Loucy (cell line): ENCODE measurements at regions not wholly inside any gene's neighbourhood (a gene's known extent, or its start where the extent isn't known, plus 50 kb on each side); places are given as distances from the start of the nearest gene placed in this dataset.

Experiments
- EZH2phosphoT487 ChIP-seq: fragments of 200-600 bp; IDR thresholded peaks from 2 replicates; pipeline ENCODE4 v1.6.1; 2018; ENCODE audit warnings: antibody characterized with exemption, mild to moderate bottlenecking, moderate library complexity, borderline replicate concordance
- TF ChIP-seq, protein P1 (sequence below): fragments of 200-600 bp; sonication (generic); conservative IDR thresholded peaks from 2 replicates; pipeline ENCODE4 v1.5.1; 2014; ENCODE audit warnings: mild to moderate bottlenecking, antibody characterized with exemption, low read length

DNA sequence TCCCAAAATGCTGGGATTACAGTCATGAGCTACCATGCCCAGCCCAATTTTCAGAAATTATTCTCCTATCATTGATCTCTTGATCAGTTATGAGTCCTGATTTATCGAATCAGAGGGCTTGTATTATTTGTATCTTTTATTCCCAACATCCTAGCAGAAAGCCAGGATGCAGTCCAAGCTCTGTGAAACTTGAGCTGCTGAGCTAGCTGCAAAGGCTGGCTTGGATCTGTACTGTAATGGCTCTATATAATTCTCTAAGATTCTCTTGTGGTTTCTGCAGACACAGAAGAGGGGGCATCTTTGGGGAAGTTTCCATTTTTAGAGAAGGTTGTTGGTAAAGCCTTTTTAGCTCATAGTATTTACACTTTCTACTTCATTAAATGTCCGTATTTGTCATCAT is 227.1 kb downstream of the MAP2K4 start:
- TF ChIP-seq, protein P1, sequence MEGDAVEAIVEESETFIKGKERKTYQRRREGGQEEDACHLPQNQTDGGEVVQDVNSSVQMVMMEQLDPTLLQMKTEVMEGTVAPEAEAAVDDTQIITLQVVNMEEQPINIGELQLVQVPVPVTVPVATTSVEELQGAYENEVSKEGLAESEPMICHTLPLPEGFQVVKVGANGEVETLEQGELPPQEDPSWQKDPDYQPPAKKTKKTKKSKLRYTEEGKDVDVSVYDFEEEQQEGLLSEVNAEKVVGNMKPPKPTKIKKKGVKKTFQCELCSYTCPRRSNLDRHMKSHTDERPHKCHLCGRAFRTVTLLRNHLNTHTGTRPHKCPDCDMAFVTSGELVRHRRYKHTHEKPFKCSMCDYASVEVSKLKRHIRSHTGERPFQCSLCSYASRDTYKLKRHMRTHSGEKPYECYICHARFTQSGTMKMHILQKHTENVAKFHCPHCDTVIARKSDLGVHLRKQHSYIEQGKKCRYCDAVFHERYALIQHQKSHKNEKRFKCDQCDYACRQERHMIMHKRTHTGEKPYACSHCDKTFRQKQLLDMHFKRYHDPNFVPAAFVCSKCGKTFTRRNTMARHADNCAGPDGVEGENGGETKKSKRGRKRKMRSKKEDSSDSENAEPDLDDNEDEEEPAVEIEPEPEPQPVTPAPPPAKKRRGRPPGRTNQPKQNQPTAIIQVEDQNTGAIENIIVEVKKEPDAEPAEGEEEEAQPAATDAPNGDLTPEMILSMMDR = no peak
- no peak for TF ChIP-seq EZH2phosphoT487
